Breast epithelium (tissue), 4 donors: ENCODE measurements at regions not wholly inside any gene's neighbourhood (a gene's known extent, or its start where the extent isn't known, plus 50 kb on each side); places are given as distances from the start of the nearest gene placed in this dataset.

Experiments
- DNase-seq, 2 donors: peaks; one replicate each; pipeline ENCODE4 v3.0.0-alpha.2; 2019; ENCODE audit warnings: low spot score in 2 of 2
- H3K27ac ChIP-seq, 2 donors: fragments of 200-600 bp; sonication (generic) in 1 of 2; one replicate each; pipeline ENCODE4 v1.5.1; 2016 to 2019; ENCODE audit warnings: mild to moderate bottlenecking in 1 of 2
- H3K27me3 ChIP-seq, 2 donors: fragments of 200-600 bp; sonication (generic) in 1 of 2; one replicate each; pipeline versions ENCODE4 v1.5.1 to v1.6.0; 2017 to 2019; ENCODE audit warnings: control low read depth in 1 of 2, mild to moderate bottlenecking in 1 of 2
- H3K36me3 ChIP-seq: fragments of 200-600 bp; one replicate; pipeline ENCODE4 v1.5.1; 2019
- H3K4me1 ChIP-seq, 2 donors: fragments of 200-600 bp; sonication (generic); one replicate each; pipeline ENCODE4 v1.5.1; 2016 to 2019; ENCODE audit warnings: control low read depth in 1 of 2
- H3K4me3 ChIP-seq, 3 donors: fragments of 200-600 bp; sonication (generic); 1 replicate in 2 of 3; 2 replicates in 1 of 3; pipeline ENCODE4 v1.5.1; 2016 to 2019; ENCODE audit warnings: mild to moderate bottlenecking in 3 of 3, moderate library complexity in 2 of 3
- H3K9me3 ChIP-seq, 2 donors: fragments of 200-600 bp; sonication (generic) in 1 of 2; one replicate each; pipeline ENCODE4 v1.5.1; 2016 to 2019; ENCODE audit warnings: control low read depth in 1 of 2
- CTCF ChIP-seq, 3 donors: fragments of 450-650 bp; IDR thresholded peaks; one replicate each; pipeline ENCODE4 v1.5.1; 2016 to 2017; ENCODE audit warnings: antibody characterized with exemption in 3 of 3, mild to moderate bottlenecking in 3 of 3, moderate library complexity in 3 of 3
- POLR2A ChIP-seq: fragments of 450-650 bp; IDR thresholded peaks from one replicate; pipeline ENCODE4 v1.6.1; 2016; ENCODE audit warnings: antibody characterized with exemption, mild to moderate bottlenecking, moderate library complexity
- POLR2AphosphoS5 ChIP-seq, 3 donors: sonication (generic); formaldehyde crosslinking; IDR thresholded peaks; one replicate each; pipeline ENCODE4 v1.6.1; 2017; ENCODE audit warnings: antibody characterized with exemption in 3 of 3
- intact Hi-C: fragments of 100-400 bp; cut with DNase I; formaldehyde crosslinking; loops from one replicate; pipeline ENCODE4 v1.15.1; 2023; ENCODE audit warnings: low total_unique reads

GRCh38 chr12:34393086-34393820 lies 371.0 kb downstream of the ALG10 start:
- intact Hi-C loops = loop anchor here (5.0 kb wide), 1 partner anchor 1021 kb away; no protein-coding TSS in a partner anchor
- no peaks in the 10 kb centered on the region for H3K4me1 ChIP-seq
- H3K9me3 ChIP-seq = peaks cover 93 to 97% of the 10 kb centered on the region in 2 donors
- DNase-seq = no peak
- H3K4me3 ChIP-seq = no peak overlapping the region
- no peaks in the 10 kb centered on the region for H3K36me3 ChIP-seq
- no peak for TF ChIP-seq POLR2A
- no peak for TF ChIP-seq CTCF (IDR thresholded peaks at IDR 0.05)
- no peak for TF ChIP-seq POLR2AphosphoS5 (IDR thresholded peaks at IDR 0.05)
- H3K27ac ChIP-seq = no peak overlapping the region
- H3K27me3 ChIP-seq = no peaks in the 10 kb centered on the region

GRCh38 chr12:34393821-34394150 lies 371.5 kb downstream of the ALG10 start:
- DNase-seq = peak in 1 of 2 donors; percentile 19
- intact Hi-C loops = loop anchor here (5.0 kb wide), 1 partner anchor 1021 kb away; no protein-coding TSS in a partner anchor
- Histone ChIP-seq H3K9me3 (peaks cover 93 to 97% of the 10 kb centered on the region in 2 donors), H3K4me1 (no peaks in the 10 kb centered on the region), H3K36me3 (no peaks in the 10 kb centered on the region), H3K4me3 (no peak overlapping the region), H3K27ac (no peak overlapping the region), H3K27me3 (no peaks in the 10 kb centered on the region)
- TF ChIP-seq CTCF (IDR thresholded peaks at IDR 0.05) = no peak

GRCh38 chr12:34394211-34395055 lies 372.1 kb downstream of the ALG10 start:
- Histone ChIP-seq H3K27me3 (no peaks in the 10 kb centered on the region), H3K9me3 (peaks cover 97% of the 10 kb centered on the region in 2 donors), H3K4me1 (no peaks in the 10 kb centered on the region), H3K27ac (no peak overlapping the region), H3K4me3 (no peak overlapping the region), H3K36me3 (no peaks in the 10 kb centered on the region)
- intact Hi-C loops = loop anchor here (5.0 kb wide), 1 partner anchor 1022 kb away; no protein-coding TSS in a partner anchor
- TF ChIP-seq POLR2AphosphoS5 (IDR thresholded peaks at IDR 0.05) (no peak), POLR2A (no peak), CTCF (IDR thresholded peaks at IDR 0.05) (no peak)
- DNase-seq = peak; percentile 7 to 45

- intact Hi-C loops = no loop called here
- no peaks in the 10 kb centered on the region for H3K36me3 ChIP-seq
- H3K27me3 ChIP-seq = no peaks in the 10 kb centered on the region
These were observed 373.0 kb downstream of the ALG10 start for GRCh38 chr12:34395056-34396005.

More at GRCh38 chr12:34395056-34396005, 373.0 kb downstream of the ALG10 start:
- no peak overlapping the region for H3K27ac ChIP-seq
- no peaks in the 10 kb centered on the region for H3K4me1 ChIP-seq
- DNase-seq = peak; percentile 6 to 14
- no peak overlapping the region for H3K4me3 ChIP-seq
- H3K9me3 ChIP-seq = peaks cover 97 to 99% of the 10 kb centered on the region in 2 donors
- TF ChIP-seq POLR2A = no peak
- no peak for TF ChIP-seq POLR2AphosphoS5 (IDR thresholded peaks at IDR 0.05)
- TF ChIP-seq CTCF (IDR thresholded peaks at IDR 0.05) = no peak
